Mesenchymal stem cell (in vitro differentiated cells and primary cell): ENCODE measurements at regions not wholly inside any gene's neighbourhood (a gene's known extent, or its start where the extent isn't known, plus 50 kb on each side); places are given as distances from the start of the nearest gene placed in this dataset.

Source experiments
- DNase-seq: peaks from one replicate; pipeline ENCODE4 v3.0.0-alpha.2; 2013
- H2AFZ ChIP-seq: one replicate; pipeline ENCODE4 v1.6.1; 2013; ENCODE audit warnings: low read depth, mild to moderate bottlenecking, control low read depth, inconsistent platforms, low read length, moderate library complexity
- H2AK5ac ChIP-seq: 2 replicates; pipeline ENCODE4 v1.6.1; 2013; ENCODE audit warnings: low read length, moderate library complexity, mild to moderate bottlenecking, inconsistent platforms; ENCODE audit not compliant: severe bottlenecking
- H2BK120ac ChIP-seq: one replicate; pipeline ENCODE4 v1.6.1; 2013; ENCODE audit warnings: low read depth, mild to moderate bottlenecking, inconsistent platforms, low read length, moderate library complexity
- H2BK12ac ChIP-seq, 2 experiments: one replicate each; pipeline ENCODE4 v1.6.1; 2013; ENCODE audit warnings: inconsistent platforms in 2 of 2, low read length in 2 of 2, mild to moderate bottlenecking in 2 of 2, moderate library complexity in 2 of 2, control low read depth in 1 of 2
- H2BK15ac ChIP-seq: one replicate; pipeline ENCODE4 v1.6.1; 2013; ENCODE audit warnings: mild to moderate bottlenecking, low read depth, inconsistent platforms; ENCODE audit not compliant: poor library complexity, severe bottlenecking
- H2BK5ac ChIP-seq: 2 replicates; pipeline ENCODE4 v1.6.1; 2013; ENCODE audit warnings: low read depth, mild to moderate bottlenecking, low read length, control low read depth, inconsistent platforms; ENCODE audit not compliant: poor library complexity, severe bottlenecking
- H3K14ac ChIP-seq, 2 experiments: one replicate each; pipeline ENCODE4 v1.6.1; 2013; ENCODE audit warnings: inconsistent platforms in 2 of 2, low read length in 2 of 2, control low read depth in 1 of 2, mild to moderate bottlenecking in 1 of 2, moderate library complexity in 1 of 2
- H3K18ac ChIP-seq, 2 experiments: one replicate each; pipeline ENCODE4 v1.6.1; 2013; ENCODE audit warnings: inconsistent platforms in 2 of 2, low read length in 2 of 2, control low read depth in 1 of 2, low read depth in 1 of 2, mild to moderate bottlenecking in 1 of 2
- H3K23ac ChIP-seq, 2 experiments: one replicate each; pipeline ENCODE4 v1.6.1; 2013; ENCODE audit warnings: inconsistent platforms in 2 of 2, low read length in 2 of 2, mild to moderate bottlenecking in 2 of 2, moderate library complexity in 2 of 2, control low read depth in 1 of 2
- H3K27ac ChIP-seq: 2 replicates; pipeline ENCODE4 v1.5.1; 2013; ENCODE audit warnings: mild to moderate bottlenecking, moderate library complexity, low read length, control low read depth, inconsistent platforms; ENCODE audit not compliant: poor library complexity, severe bottlenecking
- H3K27me3 ChIP-seq, 2 experiments: 2 replicates each; pipeline versions ENCODE4 v1.6.1 to v1.7.0; 2013; ENCODE audit warnings: low read length in 2 of 2, mild to moderate bottlenecking in 2 of 2, moderate library complexity in 2 of 2, control low read depth in 1 of 2, inconsistent platforms in 1 of 2; ENCODE audit not compliant: control insufficient read depth in 1 of 2, insufficient read depth in 1 of 2
- H3K36me3 ChIP-seq, 2 experiments: 2 replicates each; pipeline versions ENCODE4 v1.6.1 to v1.7.0; 2013; ENCODE audit warnings: low read length in 2 of 2, control low read depth in 1 of 2, inconsistent platforms in 1 of 2, low read depth in 1 of 2, mild to moderate bottlenecking in 1 of 2; ENCODE audit not compliant: insufficient read depth in 2 of 2, control insufficient read depth in 1 of 2
- H3K4ac ChIP-seq, 2 experiments: one replicate each; pipeline ENCODE4 v1.6.1; 2013; ENCODE audit warnings: inconsistent platforms in 2 of 2, low read length in 2 of 2, mild to moderate bottlenecking in 2 of 2, moderate library complexity in 2 of 2, control low read depth in 1 of 2, low read depth in 1 of 2
- H3K4me1 ChIP-seq: 2 replicates; pipeline ENCODE4 v1.6.1; 2013; ENCODE audit warnings: low read depth, low read length, control low read depth; ENCODE audit not compliant: control insufficient read depth, insufficient read depth
- H3K4me2 ChIP-seq: 2 replicates; pipeline ENCODE4 v1.6.1; 2013; ENCODE audit warnings: low read length, mild to moderate bottlenecking, inconsistent platforms; ENCODE audit not compliant: poor library complexity, severe bottlenecking
- H3K4me3 ChIP-seq, 2 experiments: 2 replicates each; pipeline versions ENCODE4 v1.5.1 to v1.7.0; 2013; ENCODE audit warnings: low read length in 2 of 2, mild to moderate bottlenecking in 2 of 2, control low read depth in 1 of 2, low read depth in 1 of 2; ENCODE audit not compliant: insufficient read depth in 1 of 2
- H3K79me1 ChIP-seq: replicated peaks from 2 replicates; pipeline ENCODE4 v1.6.1; 2013; ENCODE audit warnings: mild to moderate bottlenecking, control low read depth, low read length, inconsistent platforms; ENCODE audit not compliant: poor library complexity, severe bottlenecking
- H3K9ac ChIP-seq: 2 replicates; pipeline ENCODE4 v1.7.0; 2013; ENCODE audit warnings: mild to moderate bottlenecking, low read length, moderate library complexity
- H3K9me3 ChIP-seq: 2 replicates; pipeline ENCODE4 v1.7.0; 2013; ENCODE audit warnings: mild to moderate bottlenecking, low read length; ENCODE audit not compliant: control insufficient read depth
- H4K8ac ChIP-seq: one replicate; pipeline ENCODE4 v1.6.1; 2013; ENCODE audit warnings: inconsistent platforms, mild to moderate bottlenecking, low read length, moderate library complexity
- H4K91ac ChIP-seq: one replicate; pipeline ENCODE4 v1.6.1; 2013; ENCODE audit warnings: mild to moderate bottlenecking, low read length, inconsistent platforms
- WGBS: methylation state at CpG from one replicate; pipeline ENCODE4 v1.1.7; 2013; ENCODE audit warnings: mixed read lengths; 5-methylcytosine and 5-hydroxymethylcytosine counted together

- no peak overlapping the region for H3K18ac ChIP-seq
Observed at GRCh38 chr15:61467823-61468222, 238.7 kb upstream of the RORA start.

DNA sequence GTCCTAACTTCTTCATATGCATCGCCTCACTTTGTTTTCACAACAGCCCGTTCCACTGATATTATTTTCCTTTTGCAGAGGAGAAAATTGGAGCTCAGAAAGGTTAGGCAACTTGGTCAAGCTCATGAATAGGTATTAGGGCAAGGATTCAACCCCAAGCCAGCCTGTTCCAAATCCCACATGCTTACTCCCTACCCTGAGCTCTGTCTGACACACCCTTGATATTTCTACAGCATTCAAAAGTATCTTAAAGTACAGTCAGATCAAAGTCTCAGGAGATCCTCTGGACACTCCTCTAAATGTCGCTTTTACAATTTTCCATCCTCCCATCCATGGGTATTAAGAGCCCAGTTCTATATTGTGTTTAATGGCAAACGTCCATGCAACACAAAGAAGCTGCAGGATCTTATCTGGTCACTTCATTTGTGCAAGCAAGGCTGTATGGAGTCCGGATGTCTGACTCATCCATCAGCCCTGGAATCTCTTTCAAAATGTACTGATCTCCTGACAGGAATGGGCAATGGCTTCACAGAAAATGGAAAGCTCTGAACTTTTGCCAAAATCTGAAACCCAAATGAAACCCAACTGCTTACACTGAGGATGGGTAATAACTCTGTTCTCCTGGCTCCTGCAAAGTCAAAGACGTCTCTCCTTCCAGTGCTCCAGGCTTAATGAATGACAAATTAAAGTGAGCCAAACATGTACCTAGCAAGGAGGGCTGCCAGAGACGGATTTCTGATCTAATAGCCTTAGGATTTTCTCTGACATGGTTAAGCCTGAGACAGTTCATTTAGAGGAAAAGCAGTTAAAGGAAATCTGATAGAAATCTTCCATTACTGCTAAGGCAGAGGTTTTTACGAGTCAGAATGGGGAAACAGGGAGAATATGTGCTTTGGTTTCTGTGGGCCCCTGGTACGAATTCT is 230.9 kb upstream of the RORA start:
- 54% methylated on average over 7 of the region's 9 CpGs for WGBS
- Histone ChIP-seq H3K9ac (peak overlapping the region; percentile 48), H2BK5ac (no peak overlapping the region), H3K18ac (no peak overlapping the region), H4K91ac (no peak overlapping the region), H4K8ac (no peak overlapping the region), H3K4me1 (no peaks in the 10 kb centered on the region), H3K4ac (no peak overlapping the region), H3K27me3 (no peaks in the 10 kb centered on the region), H3K36me3 (no peaks in the 10 kb centered on the region), H3K23ac (no peak overlapping the region), H3K9me3 (no peaks in the 10 kb centered on the region), H2AFZ (no peak overlapping the region), H2BK120ac (no peak overlapping the region), H2AK5ac (no peak overlapping the region), H3K4me2 (no peak overlapping the region), H2BK12ac (no peak overlapping the region), H3K14ac (no peak overlapping the region), H3K79me1 (no peaks in the 10 kb centered on the region), H3K4me3 (no peak overlapping the region), H2BK15ac (no peak overlapping the region), H3K27ac (no peak overlapping the region)
- DNase-seq: peak; percentile 66

More at GRCh38 chr15:61467823-61468222, 238.7 kb upstream of the RORA start:
- Histone ChIP-seq H2BK12ac (no peak overlapping the region), H2BK5ac (no peak overlapping the region), H3K4ac (no peak overlapping the region), H3K27me3 (no peaks in the 10 kb centered on the region), H3K79me1 (no peaks in the 10 kb centered on the region), H3K4me3 (no peak overlapping the region), H3K36me3 (no peaks in the 10 kb centered on the region), H3K27ac (no peak overlapping the region), H3K23ac (no peak overlapping the region), H3K14ac (no peak overlapping the region), H4K91ac (no peak overlapping the region), H4K8ac (no peak overlapping the region), H2BK120ac (no peak overlapping the region), H2BK15ac (no peak overlapping the region), H2AK5ac (no peak overlapping the region), H3K9ac (no peak overlapping the region), H3K9me3 (no peaks in the 10 kb centered on the region), H2AFZ (no peak overlapping the region), H3K4me1 (no peaks in the 10 kb centered on the region), H3K4me2 (no peak overlapping the region)
- DNase-seq: no peak
- 25% methylated on average over 2 of the region's 2 CpGs for WGBS

- Histone ChIP-seq H2AK5ac (no peak overlapping the region), H3K4ac (no peak overlapping the region), H2BK5ac (no peak overlapping the region), H3K14ac (no peak overlapping the region), H3K9me3 (no peaks in the 10 kb centered on the region), H3K36me3 (no peaks in the 10 kb centered on the region), H3K4me2 (no peak overlapping the region), H2BK15ac (no peak overlapping the region), H3K79me1 (no peaks in the 10 kb centered on the region), H4K8ac (no peak overlapping the region), H3K4me1 (no peaks in the 10 kb centered on the region), H2AFZ (no peak overlapping the region), H3K4me3 (no peak overlapping the region), H2BK12ac (no peak overlapping the region), H3K27ac (no peak overlapping the region), H3K27me3 (no peaks in the 10 kb centered on the region), H2BK120ac (no peak overlapping the region), H3K23ac (no peak overlapping the region), H4K91ac (no peak overlapping the region), H3K18ac (no peak overlapping the region), H3K9ac (no peak overlapping the region)
- 90% methylated on average over 2 of the region's 4 CpGs for WGBS
- DNase-seq: no peak
Observed at GRCh38 chr15:61457050-61457733, 228.1 kb upstream of the RORA start.

- H3K9me3 ChIP-seq: no peaks in the 10 kb centered on the region
- no peak overlapping the region for H2BK120ac ChIP-seq
Observed at GRCh38 chr15:61449186-61449702, 220.1 kb upstream of the RORA start.

More at GRCh38 chr15:61449186-61449702, 220.1 kb upstream of the RORA start:
- Histone ChIP-seq H3K9ac (no peak overlapping the region), H3K18ac (no peak overlapping the region), H3K23ac (no peak overlapping the region), H2BK12ac (no peak overlapping the region), H3K27me3 (no peaks in the 10 kb centered on the region), H4K8ac (no peak overlapping the region), H2AK5ac (no peak overlapping the region), H3K4me2 (no peak overlapping the region), H4K91ac (no peak overlapping the region), H3K36me3 (no peaks in the 10 kb centered on the region), H3K4me3 (no peak overlapping the region), H2AFZ (no peak overlapping the region), H2BK5ac (no peak overlapping the region), H3K14ac (no peak overlapping the region), H3K27ac (no peak overlapping the region), H3K4ac (no peak overlapping the region), H3K79me1 (no peaks in the 10 kb centered on the region), H3K4me1 (no peaks in the 10 kb centered on the region), H2BK15ac (no peak overlapping the region)
- DNase-seq: no peak
